ENCODE measurements at regions not wholly inside any gene's neighbourhood (a gene's known extent, or its start where the extent isn't known, plus 50 kb on each side); places are given as distances from the start of the nearest gene placed in this dataset.

DNA sequence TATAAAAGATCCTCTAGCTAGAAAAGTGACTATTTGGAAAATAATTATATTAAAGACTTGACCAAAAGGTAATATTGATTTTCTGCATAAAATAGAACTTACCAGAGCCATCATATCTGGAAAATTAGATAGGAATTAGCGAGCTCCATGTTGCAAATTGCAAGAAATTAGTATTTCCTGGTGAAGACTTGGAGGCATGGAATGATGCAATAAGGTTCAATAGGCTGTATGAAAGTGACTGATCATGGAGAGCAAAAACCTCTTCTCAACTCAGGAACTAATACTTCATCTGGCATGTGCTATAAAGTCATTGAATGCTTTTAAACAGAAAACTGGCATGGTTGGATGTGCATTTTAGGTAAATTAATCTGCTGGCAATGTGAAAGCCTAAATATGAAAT, 66.3 kb upstream of the UFM1 start:
- 83 to 86% methylated on average over 1 of the region's 1 CpG for WGBS, 2 donors
- DNase-seq (ENCODE audit: low spot score in 2 of 2): no peak
- no peak overlapping the region for H3K4me3 ChIP-seq (ENCODE audit: low read depth, poor library complexity, severe bottlenecking)
- TF ChIP-seq, protein P1, sequence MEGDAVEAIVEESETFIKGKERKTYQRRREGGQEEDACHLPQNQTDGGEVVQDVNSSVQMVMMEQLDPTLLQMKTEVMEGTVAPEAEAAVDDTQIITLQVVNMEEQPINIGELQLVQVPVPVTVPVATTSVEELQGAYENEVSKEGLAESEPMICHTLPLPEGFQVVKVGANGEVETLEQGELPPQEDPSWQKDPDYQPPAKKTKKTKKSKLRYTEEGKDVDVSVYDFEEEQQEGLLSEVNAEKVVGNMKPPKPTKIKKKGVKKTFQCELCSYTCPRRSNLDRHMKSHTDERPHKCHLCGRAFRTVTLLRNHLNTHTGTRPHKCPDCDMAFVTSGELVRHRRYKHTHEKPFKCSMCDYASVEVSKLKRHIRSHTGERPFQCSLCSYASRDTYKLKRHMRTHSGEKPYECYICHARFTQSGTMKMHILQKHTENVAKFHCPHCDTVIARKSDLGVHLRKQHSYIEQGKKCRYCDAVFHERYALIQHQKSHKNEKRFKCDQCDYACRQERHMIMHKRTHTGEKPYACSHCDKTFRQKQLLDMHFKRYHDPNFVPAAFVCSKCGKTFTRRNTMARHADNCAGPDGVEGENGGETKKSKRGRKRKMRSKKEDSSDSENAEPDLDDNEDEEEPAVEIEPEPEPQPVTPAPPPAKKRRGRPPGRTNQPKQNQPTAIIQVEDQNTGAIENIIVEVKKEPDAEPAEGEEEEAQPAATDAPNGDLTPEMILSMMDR (IDR thresholded peaks at IDR 0.05): no peak
- no peak for TF ChIP-seq POLR2A (IDR thresholded peaks at IDR 0.05)
- intact Hi-C loops (cut with DNase I; ENCODE audit: low total_unique reads): no loop called here

DNA sequence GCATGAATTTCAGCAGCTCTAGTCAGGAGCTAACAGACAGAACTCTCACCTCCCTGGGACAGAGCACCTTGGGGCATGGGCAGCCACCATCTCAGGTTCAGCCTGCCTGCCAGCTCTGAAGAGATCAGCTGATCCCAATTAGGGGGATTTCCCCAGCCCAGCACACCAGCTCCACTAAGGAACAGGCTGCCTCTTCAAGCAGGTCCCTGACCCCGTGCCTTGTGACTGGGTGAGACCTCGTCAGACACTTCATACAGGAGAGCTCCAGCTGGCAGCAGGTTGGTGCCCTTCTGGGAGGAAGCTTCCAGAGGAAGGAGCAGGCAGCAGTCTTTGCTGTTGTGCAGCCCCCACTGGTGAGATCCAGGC, 84.5 kb upstream of the UFM1 start:
- DNase-seq (ENCODE audit: low spot score in 2 of 2): no peak
- intact Hi-C loops (cut with DNase I; ENCODE audit: low total_unique reads): no loop called here
- WGBS, 2 donors: 73 to 77% methylated on average over 2 of the region's 2 CpGs
- TF ChIP-seq, protein P1 (IDR thresholded peaks at IDR 0.05): no peak
- no peak for TF ChIP-seq POLR2A (IDR thresholded peaks at IDR 0.05)
- H3K4me3 ChIP-seq (ENCODE audit: low read depth, poor library complexity, severe bottlenecking): no peak overlapping the region

DNA sequence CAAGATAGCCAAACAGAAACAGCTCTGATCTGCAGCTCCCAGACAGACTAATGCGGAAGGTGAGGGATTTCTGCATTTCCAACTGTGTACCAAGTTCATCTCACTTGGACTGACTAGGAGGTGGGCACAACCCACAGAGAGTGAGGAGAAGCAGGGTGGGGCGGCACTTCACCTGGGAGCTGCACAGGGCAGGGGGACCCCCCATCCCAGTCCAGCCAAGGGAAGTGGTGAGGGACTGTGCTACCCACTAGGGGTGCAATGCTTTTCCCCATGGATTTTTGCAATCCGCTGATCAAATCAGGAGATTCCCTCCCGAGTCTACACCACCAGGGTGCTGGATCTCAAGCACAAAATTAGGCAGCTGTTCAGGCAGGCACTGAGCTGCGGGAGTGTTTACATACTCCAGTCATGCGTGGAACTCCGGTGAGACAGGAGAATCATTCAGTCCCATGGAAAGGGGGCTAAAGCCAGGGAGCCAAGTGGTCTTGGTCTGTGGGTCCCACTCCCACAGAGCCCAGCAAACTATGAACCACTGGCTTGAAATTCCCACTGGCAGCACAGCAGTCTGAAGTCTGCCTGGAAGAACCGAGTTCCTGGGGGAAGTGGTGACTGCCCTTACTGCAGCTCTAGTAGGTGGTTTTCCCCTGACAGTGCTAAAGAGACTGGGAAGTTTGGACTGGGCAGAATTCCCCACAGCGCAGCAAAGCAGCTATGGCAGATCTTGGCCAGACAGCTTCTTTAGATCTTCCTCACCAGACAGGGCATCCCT, 85.1 kb upstream of the UFM1 start:
- no peak for DNase-seq (ENCODE audit: low spot score in 2 of 2)
- TF ChIP-seq, protein P1 (IDR thresholded peaks at IDR 0.05): no peak
- no peak for TF ChIP-seq POLR2A (IDR thresholded peaks at IDR 0.05)
- intact Hi-C loops (cut with DNase I; ENCODE audit: low total_unique reads): no loop called here
- WGBS, 2 donors: 79% methylated on average over 8 to 9 of the region's 9 CpGs
- no peak overlapping the region for H3K4me3 ChIP-seq (ENCODE audit: low read depth, poor library complexity, severe bottlenecking)

DNA sequence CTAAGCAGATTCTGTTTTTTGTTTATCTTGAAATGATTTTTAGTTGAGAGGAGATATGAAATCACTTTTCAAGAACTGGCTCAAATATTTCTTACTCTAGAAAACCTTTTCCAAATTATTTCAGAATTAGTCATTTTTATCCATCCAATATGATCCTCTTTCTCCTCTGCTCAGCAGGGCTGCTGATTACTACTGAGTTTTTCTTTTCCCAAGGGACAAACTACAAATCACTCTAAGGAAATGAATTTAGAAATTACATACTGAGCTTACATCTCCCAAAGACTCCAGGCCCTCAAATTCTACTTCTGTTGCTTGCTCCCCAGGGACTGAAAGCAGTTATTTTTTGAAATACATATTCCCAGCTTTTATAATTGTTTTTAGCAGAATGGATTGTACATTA, 87.4 kb upstream of the UFM1 start:
- intact Hi-C loops (cut with DNase I; ENCODE audit: low total_unique reads): no loop called here
- H3K4me3 ChIP-seq (ENCODE audit: low read depth, poor library complexity, severe bottlenecking): no peak overlapping the region
- no peak for TF ChIP-seq POLR2A (IDR thresholded peaks at IDR 0.05)
- DNase-seq (ENCODE audit: low spot score in 2 of 2): no peak

DNA sequence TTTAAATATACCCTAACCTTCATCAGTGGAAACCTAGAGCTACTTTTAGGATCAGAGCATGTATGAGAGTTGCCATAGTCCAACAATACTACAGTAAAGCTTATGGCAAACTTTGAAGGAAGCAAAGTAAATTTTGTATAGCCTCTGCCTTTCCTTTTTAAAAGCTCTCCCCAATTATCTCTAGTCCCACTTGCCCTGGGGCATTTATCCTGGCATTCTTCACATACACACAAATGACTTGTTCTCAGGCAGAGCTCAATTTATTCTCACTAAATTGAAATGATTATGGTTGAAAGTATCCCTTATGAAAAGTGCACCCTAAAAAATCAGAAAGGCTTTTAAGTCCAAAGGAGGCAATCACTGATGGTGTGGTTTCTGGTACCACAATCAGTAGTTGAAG, 94.1 kb upstream of the UFM1 start:
- TF ChIP-seq, protein P1 (IDR thresholded peaks at IDR 0.05): no peak
- DNase-seq (ENCODE audit: low spot score in 2 of 2): no peak
- intact Hi-C loops (cut with DNase I; ENCODE audit: low total_unique reads): no loop called here
- no peak overlapping the region for H3K4me3 ChIP-seq (ENCODE audit: low read depth, poor library complexity, severe bottlenecking)

DNA sequence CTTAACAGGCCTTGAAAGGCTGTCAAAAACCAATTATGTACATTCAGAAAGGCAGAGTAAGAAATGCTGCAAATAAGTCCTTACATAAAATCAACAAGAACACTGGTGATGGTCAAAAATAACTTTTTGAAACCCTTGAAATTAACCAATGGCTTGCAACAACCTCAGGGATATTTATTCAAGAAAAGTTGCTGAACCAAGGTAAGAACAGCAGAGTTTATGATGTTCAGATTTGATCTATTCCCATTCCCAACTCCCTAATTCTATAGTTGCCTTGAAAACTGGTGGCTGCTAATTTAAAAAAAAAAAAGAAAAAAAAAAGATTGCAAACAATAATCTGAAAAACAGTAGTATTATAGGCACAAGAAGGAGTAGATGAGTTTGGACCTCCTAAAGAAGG, 109.8 kb upstream of the UFM1 start:
- H3K4me3 ChIP-seq (ENCODE audit: low read depth, poor library complexity, severe bottlenecking): no peak overlapping the region
- no peak for TF ChIP-seq POLR2A (IDR thresholded peaks at IDR 0.05)
- TF ChIP-seq, protein P1 (IDR thresholded peaks at IDR 0.05): no peak
- no peak for DNase-seq (ENCODE audit: low spot score in 2 of 2)
- intact Hi-C loops (cut with DNase I; ENCODE audit: low total_unique reads): no loop called here
